WERI-Rb-1 (cell line): ENCODE measurements at regions not wholly inside any gene's neighbourhood (a gene's known extent, or its start where the extent isn't known, plus 50 kb on each side); places are given as distances from the start of the nearest gene placed in this dataset.
"Not testable (repeated sequence)": the region's sequence is repeated elsewhere in the genome, so short reads cannot be mapped to it uniquely, and the experiment has no call there.

Experiments
- DNase-seq: peaks from one replicate; pipeline ENCODE4 v3.0.0-alpha.2; 2020
- H3K27ac ChIP-seq: fragments of 250-450 bp; sonication (Bioruptor Pico); 2 replicates; pipeline ENCODE4 v1.5.1; 2020; ENCODE audit warnings: mild to moderate bottlenecking, moderate library complexity
- H3K27me3 ChIP-seq: fragments of 250-450 bp; sonication (Bioruptor Pico); 2 replicates; pipeline ENCODE4 v1.5.1; 2021; ENCODE audit warnings: mild to moderate bottlenecking, low read depth, moderate library complexity; ENCODE audit not compliant: insufficient read depth, severe bottlenecking
- H3K36me3 ChIP-seq: fragments of 250-450 bp; sonication (Bioruptor Pico); 2 replicates; pipeline ENCODE4 v1.5.1; 2020; ENCODE audit warnings: mild to moderate bottlenecking, moderate library complexity
- H3K4me3 ChIP-seq: 2 replicates; pipeline ENCODE4 v1.5.1; 2011; ENCODE audit warnings: low read depth, mild to moderate bottlenecking, control low read depth, low read length
- H3K9me3 ChIP-seq: fragments of 250-450 bp; sonication (Bioruptor Pico); 2 replicates; pipeline ENCODE4 v1.5.1; 2021; ENCODE audit warnings: mild to moderate bottlenecking, moderate library complexity; ENCODE audit not compliant: severe bottlenecking
- CTCF ChIP-seq: IDR thresholded peaks from 2 replicates; pipeline ENCODE4 v1.5.1; 2011; ENCODE audit warnings: low read depth, mild to moderate bottlenecking, control low read depth, inconsistent platforms, low read length

- H3K36me3 ChIP-seq, result no peaks in the 10 kb centered on the region
- no peaks in the 10 kb centered on the region for H3K9me3 ChIP-seq
- no peak for DNase-seq
- peaks cover 19% of the 10 kb centered on the region for H3K27me3 ChIP-seq
- no peak for TF ChIP-seq CTCF
- H3K4me3 ChIP-seq, result no peak overlapping the region
- no peak overlapping the region for H3K27ac ChIP-seq
Observed at GRCh38 chr2:175595139-175595538, 406.9 kb downstream of the LNPK start.

- H3K27me3 ChIP-seq, result peaks cover 19% of the 10 kb centered on the region
- H3K4me3 ChIP-seq, H3K36me3 ChIP-seq, H3K9me3 ChIP-seq, DNase-seq, H3K27ac ChIP-seq: not testable (repeated sequence)
Observed at GRCh38 chr2:175593686-175594525, 408.2 kb downstream of the LNPK start.

- not testable (repeated sequence) for H3K36me3 ChIP-seq, H3K4me3 ChIP-seq, DNase-seq, H3K27ac ChIP-seq, H3K9me3 ChIP-seq
- peaks cover 11% of the 10 kb centered on the region for H3K27me3 ChIP-seq
Observed at GRCh38 chr2:175588213-175588612, 406.7 kb upstream of the ATP5MC3 start.

GRCh38 chr2:175585496-175585895 lies 404.0 kb upstream of the ATP5MC3 start:
- TF ChIP-seq CTCF, result no peak
- Histone ChIP-seq H3K27me3 (peaks cover 32% of the 10 kb centered on the region), H3K4me3 (no peak overlapping the region), H3K9me3 (no peaks in the 10 kb centered on the region), H3K36me3 (no peaks in the 10 kb centered on the region), H3K27ac (no peak overlapping the region)
- no peak for DNase-seq

GRCh38 chr2:175580652-175581051 lies 399.1 kb upstream of the ATP5MC3 start:
- Histone ChIP-seq H3K27me3 (peaks cover 42% of the 10 kb centered on the region), H3K4me3 (no peak overlapping the region), H3K9me3 (no peaks in the 10 kb centered on the region), H3K27ac (no peak overlapping the region), H3K36me3 (no peaks in the 10 kb centered on the region)
- TF ChIP-seq CTCF, result no peak
- no peak for DNase-seq

GRCh38 chr2:175579646-175580045 lies 398.1 kb upstream of the ATP5MC3 start:
- no peak for DNase-seq
- H3K27ac ChIP-seq, result no peak overlapping the region
- H3K36me3 ChIP-seq, result no peaks in the 10 kb centered on the region
- H3K9me3 ChIP-seq, result no peaks in the 10 kb centered on the region
- H3K27me3 ChIP-seq, result peaks cover 47% of the 10 kb centered on the region
- H3K4me3 ChIP-seq, result no peak overlapping the region
- no peak for TF ChIP-seq CTCF
